A549 (cell line): ENCODE measurements at regions not wholly inside any gene's neighbourhood (a gene's known extent, or its start where the extent isn't known, plus 50 kb on each side); places are given as distances from the start of the nearest gene placed in this dataset.

Experiments used
- CTCF ChIP-seq: fragments of >200 bp; sonication (Bioruptor Twin); formaldehyde crosslinking; IDR thresholded peaks from 3 replicates; pipeline ENCODE4 v1.5.1; 2016
- EP300 ChIP-seq, 2 experiments: fragments of >200 bp; sonication (Bioruptor Twin); formaldehyde crosslinking; IDR thresholded peaks; 2 replicates in 1 of 2; 3 replicates in 1 of 2; pipeline ENCODE4 v1.6.1; 2016 to 2017
- POLR2A ChIP-seq: IDR thresholded peaks from 2 replicates; pipeline ENCODE4 v1.6.1; 2012; ENCODE audit warnings: mild to moderate bottlenecking, low read length

- TF ChIP-seq CTCF (no peak), POLR2A (no peak), EP300 (IDR thresholded peaks at IDR 0.05) (no peak)
These were observed 406.7 kb upstream of the NR2F2 start for GRCh38 chr15:95923792-95924191.
